ENCODE measurements at regions not wholly inside any gene's neighbourhood (a gene's known extent, or its start where the extent isn't known, plus 50 kb on each side); places are given as distances from the start of the nearest gene placed in this dataset.

DNA sequence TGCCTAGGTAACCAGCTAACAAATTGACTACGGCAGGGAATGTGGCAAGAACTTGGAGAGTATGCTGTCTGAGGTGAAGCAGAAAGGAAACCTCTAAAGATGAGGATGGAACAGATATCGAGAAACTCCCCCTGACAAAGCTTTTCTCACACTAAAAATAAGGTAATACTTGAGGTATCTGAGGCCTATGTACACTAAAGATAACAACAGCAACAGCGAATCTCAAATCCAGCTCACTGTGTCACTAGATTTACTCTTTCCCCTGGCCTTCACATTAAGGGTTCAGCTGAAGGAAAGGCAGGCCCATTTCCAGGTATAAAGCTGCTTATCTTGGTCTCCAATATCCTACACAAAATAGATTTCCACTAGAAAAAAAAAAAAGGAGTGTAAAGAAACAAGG lies 518.0 kb downstream of the KCNT2 start:
- Mint-ChIP-seq H3K4me1 (no peaks in the 10 kb centered on the region), H3K4me3 (no peak overlapping the region), H3K36me3 (no peaks in the 10 kb centered on the region), H3K27ac (no peak overlapping the region), H3K9me3 (no peaks in the 10 kb centered on the region), H3K27me3 (ENCODE audit: insufficient read depth, low read depth) (no peaks in the 10 kb centered on the region)
- Histone ChIP-seq H3K4me3 (no peak overlapping the region), H3K36me3 (no peaks in the 10 kb centered on the region), H3K27ac (no peak overlapping the region), H3K79me2 (ENCODE audit: low read depth) (no peaks in the 10 kb centered on the region), H3K4me1 (no peaks in the 10 kb centered on the region), H3K9me3 (ENCODE audit: low read depth) (no peaks in the 10 kb centered on the region), H3K9ac (no peak overlapping the region), H4K20me1 (ENCODE audit: low read depth) (no peaks in the 10 kb centered on the region), H3F3A (ENCODE audit: low read depth) (no peaks in the 10 kb centered on the region), H3K27me3 (no peaks in the 10 kb centered on the region), H3K4me2 (no peak overlapping the region), H2AFZ (replicated peaks) (no peak overlapping the region)
- TF ChIP-seq EZH2 (IDR thresholded peaks at IDR 0.05) (no peak), EZH2phosphoT487 (IDR thresholded peaks at IDR 0.05) (no peak)
- TF ChIP-seq, protein P1, sequence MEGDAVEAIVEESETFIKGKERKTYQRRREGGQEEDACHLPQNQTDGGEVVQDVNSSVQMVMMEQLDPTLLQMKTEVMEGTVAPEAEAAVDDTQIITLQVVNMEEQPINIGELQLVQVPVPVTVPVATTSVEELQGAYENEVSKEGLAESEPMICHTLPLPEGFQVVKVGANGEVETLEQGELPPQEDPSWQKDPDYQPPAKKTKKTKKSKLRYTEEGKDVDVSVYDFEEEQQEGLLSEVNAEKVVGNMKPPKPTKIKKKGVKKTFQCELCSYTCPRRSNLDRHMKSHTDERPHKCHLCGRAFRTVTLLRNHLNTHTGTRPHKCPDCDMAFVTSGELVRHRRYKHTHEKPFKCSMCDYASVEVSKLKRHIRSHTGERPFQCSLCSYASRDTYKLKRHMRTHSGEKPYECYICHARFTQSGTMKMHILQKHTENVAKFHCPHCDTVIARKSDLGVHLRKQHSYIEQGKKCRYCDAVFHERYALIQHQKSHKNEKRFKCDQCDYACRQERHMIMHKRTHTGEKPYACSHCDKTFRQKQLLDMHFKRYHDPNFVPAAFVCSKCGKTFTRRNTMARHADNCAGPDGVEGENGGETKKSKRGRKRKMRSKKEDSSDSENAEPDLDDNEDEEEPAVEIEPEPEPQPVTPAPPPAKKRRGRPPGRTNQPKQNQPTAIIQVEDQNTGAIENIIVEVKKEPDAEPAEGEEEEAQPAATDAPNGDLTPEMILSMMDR (IDR thresholded peaks at IDR 0.05): no peak
- no peak for DNase-seq (ENCODE audit: low spot score)

GRCh38 chr1:196088541-196088940 lies 519.7 kb downstream of the KCNT2 start:
- no peak overlapping the region for H2AFZ ChIP-seq (replicated peaks)
- no peak overlapping the region for H3K4me2 ChIP-seq
- Mint-ChIP-seq H3K4me3 (no peak overlapping the region), H3K27me3 (ENCODE audit: insufficient read depth, low read depth) (no peaks in the 10 kb centered on the region), H3K27ac (no peak overlapping the region), H3K36me3 (no peaks in the 10 kb centered on the region), H3K4me1 (no peaks in the 10 kb centered on the region), H3K9me3 (no peaks in the 10 kb centered on the region)
- H3K79me2 ChIP-seq (ENCODE audit: low read depth): no peaks in the 10 kb centered on the region
- TF ChIP-seq EZH2phosphoT487 (IDR thresholded peaks at IDR 0.05): no peak
- TF ChIP-seq EZH2 (IDR thresholded peaks at IDR 0.05): no peak
- TF ChIP-seq, protein P1 (IDR thresholded peaks at IDR 0.05): no peak
- no peak overlapping the region for H3K4me3 ChIP-seq
- H3K4me1 ChIP-seq: no peaks in the 10 kb centered on the region
- no peaks in the 10 kb centered on the region for H3K27me3 ChIP-seq
- no peak for DNase-seq (ENCODE audit: low spot score)
- no peak overlapping the region for H3K27ac ChIP-seq
- H4K20me1 ChIP-seq (ENCODE audit: low read depth): no peaks in the 10 kb centered on the region
- H3K9me3 ChIP-seq (ENCODE audit: low read depth): no peaks in the 10 kb centered on the region
- H3K36me3 ChIP-seq: no peaks in the 10 kb centered on the region
- no peaks in the 10 kb centered on the region for H3F3A ChIP-seq (ENCODE audit: low read depth)
- H3K9ac ChIP-seq: no peak overlapping the region

- no peak overlapping the region for H3K27ac ChIP-seq
- no peak for DNase-seq (ENCODE audit: low spot score)
- H3K9ac ChIP-seq: no peak overlapping the region
- Mint-ChIP-seq H3K27me3 (ENCODE audit: insufficient read depth, low read depth) (no peaks in the 10 kb centered on the region), H3K27ac (no peak overlapping the region), H3K9me3 (no peaks in the 10 kb centered on the region), H3K4me1 (no peaks in the 10 kb centered on the region), H3K36me3 (no peaks in the 10 kb centered on the region), H3K4me3 (no peak overlapping the region)
- no peak overlapping the region for H2AFZ ChIP-seq (replicated peaks)
- no peaks in the 10 kb centered on the region for H3K36me3 ChIP-seq
- no peaks in the 10 kb centered on the region for H3K79me2 ChIP-seq (ENCODE audit: low read depth)
- no peaks in the 10 kb centered on the region for H3F3A ChIP-seq (ENCODE audit: low read depth)
- H4K20me1 ChIP-seq (ENCODE audit: low read depth): no peaks in the 10 kb centered on the region
- H3K27me3 ChIP-seq: no peaks in the 10 kb centered on the region
- TF ChIP-seq EZH2 (IDR thresholded peaks at IDR 0.05): no peak
- no peak for TF ChIP-seq EZH2phosphoT487 (IDR thresholded peaks at IDR 0.05)
- TF ChIP-seq, protein P1 (IDR thresholded peaks at IDR 0.05): no peak
- H3K4me1 ChIP-seq: no peaks in the 10 kb centered on the region
- H3K9me3 ChIP-seq (ENCODE audit: low read depth): no peaks in the 10 kb centered on the region
- H3K4me3 ChIP-seq: no peak overlapping the region
- H3K4me2 ChIP-seq: no peak overlapping the region
These were observed 529.5 kb downstream of the KCNT2 start for GRCh38 chr1:196078691-196079090.

DNA sequence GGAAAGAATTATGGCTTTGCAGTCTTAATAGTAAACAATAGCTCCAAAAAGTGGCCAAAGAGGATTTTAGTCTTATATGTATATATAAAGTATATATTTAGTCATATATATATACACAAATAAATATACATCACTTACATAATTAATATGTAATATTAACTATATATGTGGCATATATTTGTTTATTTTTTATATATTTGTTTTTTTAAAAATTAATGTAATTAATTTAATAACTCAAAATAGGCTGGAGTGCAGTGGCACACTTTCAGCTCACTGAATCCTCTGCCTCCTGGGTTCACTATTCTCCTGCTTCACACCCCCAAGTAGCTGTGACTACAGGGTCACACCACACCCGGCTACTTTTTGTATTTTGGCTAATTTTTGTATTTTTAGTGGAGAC lies 532.6 kb downstream of the KCNT2 start:
- Mint-ChIP-seq H3K4me3 (no peak overlapping the region), H3K36me3 (no peaks in the 10 kb centered on the region), H3K27me3 (ENCODE audit: insufficient read depth, low read depth) (no peaks in the 10 kb centered on the region), H3K4me1 (peaks cover 12% of the 10 kb centered on the region), H3K9me3 (no peaks in the 10 kb centered on the region), H3K27ac (no peak overlapping the region)
- H3K4me3 ChIP-seq: no peak overlapping the region
- no peak overlapping the region for H3K27ac ChIP-seq
- H2AFZ ChIP-seq (replicated peaks): no peak overlapping the region
- H3K36me3 ChIP-seq: no peaks in the 10 kb centered on the region
- no peak for TF ChIP-seq EZH2 (IDR thresholded peaks at IDR 0.05)
- no peak for TF ChIP-seq EZH2phosphoT487 (IDR thresholded peaks at IDR 0.05)
- TF ChIP-seq, protein P1 (IDR thresholded peaks at IDR 0.05): no peak
- no peak overlapping the region for H3K4me2 ChIP-seq
- no peaks in the 10 kb centered on the region for H4K20me1 ChIP-seq (ENCODE audit: low read depth)
- H3K79me2 ChIP-seq (ENCODE audit: low read depth): no peaks in the 10 kb centered on the region
- H3K9ac ChIP-seq: no peak overlapping the region
- no peaks in the 10 kb centered on the region for H3F3A ChIP-seq (ENCODE audit: low read depth)
- DNase-seq (ENCODE audit: low spot score): no peak
- H3K4me1 ChIP-seq: no peaks in the 10 kb centered on the region
- H3K9me3 ChIP-seq (ENCODE audit: low read depth): no peaks in the 10 kb centered on the region
- no peaks in the 10 kb centered on the region for H3K27me3 ChIP-seq

All from neural progenitor cell (in vitro differentiated cells).